Left ventricle myocardium inferior (tissue), 1 donor: ENCODE measurements at regions not wholly inside any gene's neighbourhood (a gene's known extent, or its start where the extent isn't known, plus 50 kb on each side); places are given as distances from the start of the nearest gene placed in this dataset.

ENCODE experiments used
- DNase-seq: peaks from one replicate; pipeline ENCODE4 v3.0.0-alpha.2; 2020
- H3K27ac ChIP-seq: fragments of 200-600 bp; replicated peaks from 2 replicates; pipeline ENCODE4 v1.8.0; 2021
- H3K27me3 ChIP-seq: fragments of 200-600 bp; 2 replicates; pipeline ENCODE4 v1.8.0; 2021; ENCODE audit warnings: low read depth
- H3K36me3 ChIP-seq: fragments of 200-600 bp; 2 replicates; pipeline ENCODE4 v1.8.0; 2021
- H3K4me1 ChIP-seq: fragments of 200-600 bp; 2 replicates; pipeline ENCODE4 v1.8.0; 2021
- H3K4me3 ChIP-seq: fragments of 200-600 bp; 2 replicates; pipeline ENCODE4 v1.8.0; 2021; ENCODE audit warnings: mild to moderate bottlenecking, moderate library complexity
- H3K9me3 ChIP-seq: fragments of 200-600 bp; replicated peaks from 2 replicates; pipeline ENCODE4 v1.8.0; 2021
- CTCF ChIP-seq: fragments of 200-600 bp; IDR thresholded peaks from 2 replicates; pipeline ENCODE4 v1.8.0; 2021; ENCODE audit warnings: antibody characterized with exemption, mild to moderate bottlenecking, borderline replicate concordance
- intact Hi-C: fragments of 100-400 bp; cut with micrococcal nuclease; formaldehyde crosslinking; loops from one replicate; pipeline ENCODE4 v1.11.0; 2022
- donor health status: DM: no; HTN: yes; CAD: no; lungs with severe emphysema.

- Histone ChIP-seq H3K9me3 (no peaks in the 10 kb centered on the region), H3K4me1 (no peaks in the 10 kb centered on the region), H3K36me3 (no peaks in the 10 kb centered on the region), H3K4me3 (no peak overlapping the region), H3K27me3 (peaks cover 74% of the 10 kb centered on the region), H3K27ac (no peak overlapping the region)
- intact Hi-C loops, result no loop called here
- no peak for DNase-seq
- TF ChIP-seq CTCF, result no peak
Observed at GRCh38 chr18:49677081-49677480, 115.2 kb downstream of the LIPG start.

GRCh38 chr18:49673281-49673680 lies 111.4 kb downstream of the LIPG start:
- intact Hi-C loops, result no loop called here
- H3K27me3 ChIP-seq, result peaks cover 91% of the 10 kb centered on the region
- H3K27ac ChIP-seq, result no peak overlapping the region
- DNase-seq, result no peak
- H3K36me3 ChIP-seq, result no peaks in the 10 kb centered on the region
- no peak for TF ChIP-seq CTCF
- no peaks in the 10 kb centered on the region for H3K9me3 ChIP-seq
- H3K4me1 ChIP-seq, result peaks cover under 1% of the 10 kb centered on the region
- H3K4me3 ChIP-seq, result no peak overlapping the region

GRCh38 chr18:49672853-49673252 lies 111.0 kb downstream of the LIPG start:
- Histone ChIP-seq H3K27me3 (peaks cover 95% of the 10 kb centered on the region), H3K4me1 (peaks cover 5% of the 10 kb centered on the region), H3K4me3 (no peak overlapping the region), H3K36me3 (no peaks in the 10 kb centered on the region), H3K9me3 (no peaks in the 10 kb centered on the region), H3K27ac (no peak overlapping the region)
- no peak for DNase-seq
- intact Hi-C loops, result no loop called here
- no peak for TF ChIP-seq CTCF

- H3K9me3 ChIP-seq, result no peaks in the 10 kb centered on the region
- no peak for TF ChIP-seq CTCF
- intact Hi-C loops, result no loop called here
- no peak for DNase-seq
- H3K27ac ChIP-seq, result peak overlapping the region; percentile 74
- no peak overlapping the region for H3K4me3 ChIP-seq
- peaks cover 27% of the 10 kb centered on the region for H3K4me1 ChIP-seq
- no peaks in the 10 kb centered on the region for H3K36me3 ChIP-seq
- H3K27me3 ChIP-seq, result peaks cover 92% of the 10 kb centered on the region
Observed at GRCh38 chr18:49669403-49669802, 107.5 kb downstream of the LIPG start.

- intact Hi-C loops, result no loop called here
- TF ChIP-seq CTCF, result no peak
- Histone ChIP-seq H3K27ac (peak overlapping the region; percentile 74), H3K4me1 (peaks cover 33% of the 10 kb centered on the region), H3K27me3 (peaks cover 86% of the 10 kb centered on the region), H3K4me3 (no peak overlapping the region), H3K36me3 (no peaks in the 10 kb centered on the region), H3K9me3 (no peaks in the 10 kb centered on the region)
- peak; percentile 66 for DNase-seq
Observed at GRCh38 chr18:49668574-49669275, 106.9 kb downstream of the LIPG start.
